ENCODE measurements at regions not wholly inside any gene's neighbourhood (a gene's known extent, or its start where the extent isn't known, plus 50 kb on each side); places are given as distances from the start of the nearest gene placed in this dataset.

- H3K9me3 Mint-ChIP-seq: no peaks in the 10 kb centered on the region
- H3K4me3 Mint-ChIP-seq: no peak overlapping the region
- H3K27ac Mint-ChIP-seq: no peak overlapping the region
- no peaks in the 10 kb centered on the region for H3K27me3 Mint-ChIP-seq
- H3K4me1 Mint-ChIP-seq: no peaks in the 10 kb centered on the region
- no peaks in the 10 kb centered on the region for H3K36me3 Mint-ChIP-seq
- ATAC-seq (ENCODE audit: low read depth): no peak
- no peak for DNase-seq (ENCODE audit: low spot score in 2 of 2)
These were observed 149.3 kb upstream of the GYPA start for GRCh38 chr4:144289667-144290428.

- Mint-ChIP-seq H3K4me3 (no peak overlapping the region), H3K9me3 (no peaks in the 10 kb centered on the region), H3K27ac (no peak overlapping the region), H3K36me3 (no peaks in the 10 kb centered on the region), H3K27me3 (no peaks in the 10 kb centered on the region), H3K4me1 (no peaks in the 10 kb centered on the region)
- ATAC-seq (ENCODE audit: low read depth) (no peak), DNase-seq (ENCODE audit: low spot score in 2 of 2) (no peak)
These were observed 150.6 kb upstream of the GYPA start for GRCh38 chr4:144291164-144291563.

GRCh38 chr4:144294211-144294610, 153.7 kb upstream of the GYPA start:
- no peak overlapping the region for H3K27ac Mint-ChIP-seq
- no peaks in the 10 kb centered on the region for H3K27me3 Mint-ChIP-seq
- H3K36me3 Mint-ChIP-seq: no peaks in the 10 kb centered on the region
- no peak for DNase-seq (ENCODE audit: low spot score in 2 of 2)
- H3K9me3 Mint-ChIP-seq: peaks cover 1% of the 10 kb centered on the region
- no peaks in the 10 kb centered on the region for H3K4me1 Mint-ChIP-seq
- H3K4me3 Mint-ChIP-seq: no peak overlapping the region
- ATAC-seq (ENCODE audit: low read depth): no peak

GRCh38 chr4:144295286-144295995, 154.9 kb upstream of the GYPA start:
- Mint-ChIP-seq H3K9me3 (peaks cover 1% of the 10 kb centered on the region), H3K4me3 (no peak overlapping the region), H3K27me3 (no peaks in the 10 kb centered on the region), H3K27ac (no peak overlapping the region), H3K36me3 (no peaks in the 10 kb centered on the region), H3K4me1 (no peaks in the 10 kb centered on the region)
- ATAC-seq (ENCODE audit: low read depth) (no peak), DNase-seq (ENCODE audit: low spot score in 2 of 2) (no peak)

GRCh38 chr4:144296941-144297340, 156.4 kb upstream of the GYPA start:
- Mint-ChIP-seq H3K4me3 (no peak overlapping the region), H3K27ac (no peak overlapping the region), H3K9me3 (peaks cover 1% of the 10 kb centered on the region), H3K4me1 (no peaks in the 10 kb centered on the region), H3K27me3 (no peaks in the 10 kb centered on the region), H3K36me3 (no peaks in the 10 kb centered on the region)
- DNase-seq (ENCODE audit: low spot score in 2 of 2) (no peak), ATAC-seq (ENCODE audit: low read depth) (no peak)

- no peak for ATAC-seq (ENCODE audit: low read depth)
- no peaks in the 10 kb centered on the region for H3K36me3 Mint-ChIP-seq
These were observed 158.0 kb upstream of the GYPA start for GRCh38 chr4:144298519-144298918.

GRCh38 chr4:144300616-144301015, 160.1 kb upstream of the GYPA start:
- H3K4me3 Mint-ChIP-seq: no peak overlapping the region
- no peak overlapping the region for H3K27ac Mint-ChIP-seq
- peaks cover 1% of the 10 kb centered on the region for H3K9me3 Mint-ChIP-seq
- no peak for ATAC-seq (ENCODE audit: low read depth)
- no peaks in the 10 kb centered on the region for H3K36me3 Mint-ChIP-seq
- no peaks in the 10 kb centered on the region for H3K4me1 Mint-ChIP-seq
- no peaks in the 10 kb centered on the region for H3K27me3 Mint-ChIP-seq
- DNase-seq (ENCODE audit: low spot score in 2 of 2): no peak

More at GRCh38 chr4:144298519-144298918, 158.0 kb upstream of the GYPA start:
- H3K4me1 Mint-ChIP-seq: no peaks in the 10 kb centered on the region
- peaks cover 1% of the 10 kb centered on the region for H3K9me3 Mint-ChIP-seq
- H3K4me3 Mint-ChIP-seq: no peak overlapping the region
- H3K27ac Mint-ChIP-seq: no peak overlapping the region
- no peak for DNase-seq (ENCODE audit: low spot score in 2 of 2)
- H3K27me3 Mint-ChIP-seq: no peaks in the 10 kb centered on the region

- no peaks in the 10 kb centered on the region for H3K36me3 Mint-ChIP-seq
- no peak for ATAC-seq (ENCODE audit: low read depth)
These were observed 162.4 kb upstream of the GYPA start for GRCh38 chr4:144302704-144303536.

GRCh38 chr4:144304025-144304424, 163.5 kb upstream of the GYPA start:
- no peaks in the 10 kb centered on the region for H3K27me3 Mint-ChIP-seq
- H3K9me3 Mint-ChIP-seq: no peaks in the 10 kb centered on the region
- H3K4me3 Mint-ChIP-seq: no peak overlapping the region
- H3K4me1 Mint-ChIP-seq: no peaks in the 10 kb centered on the region
- H3K27ac Mint-ChIP-seq: no peak overlapping the region
- ATAC-seq (ENCODE audit: low read depth) (no peak), DNase-seq (ENCODE audit: low spot score in 2 of 2) (no peak)
- H3K36me3 Mint-ChIP-seq: no peaks in the 10 kb centered on the region

More at GRCh38 chr4:144302704-144303536, 162.4 kb upstream of the GYPA start:
- DNase-seq (ENCODE audit: low spot score in 2 of 2): no peak
- Mint-ChIP-seq H3K27ac (no peak overlapping the region), H3K4me3 (no peak overlapping the region), H3K9me3 (no peaks in the 10 kb centered on the region), H3K4me1 (no peaks in the 10 kb centered on the region), H3K27me3 (no peaks in the 10 kb centered on the region)

GRCh38 chr4:144310535-144310934, 170.0 kb upstream of the GYPA start:
- peaks cover 2% of the 10 kb centered on the region for H3K36me3 Mint-ChIP-seq
- DNase-seq (ENCODE audit: low spot score in 2 of 2): no peak
- H3K4me3 Mint-ChIP-seq: no peak overlapping the region
- H3K9me3 Mint-ChIP-seq: peaks cover 4% of the 10 kb centered on the region
- no peak for ATAC-seq (ENCODE audit: low read depth)
- H3K27me3 Mint-ChIP-seq: peaks cover 3% of the 10 kb centered on the region
- H3K4me1 Mint-ChIP-seq: no peaks in the 10 kb centered on the region
- H3K27ac Mint-ChIP-seq: no peak overlapping the region

- no peaks in the 10 kb centered on the region for H3K4me1 Mint-ChIP-seq
- peaks cover 3% of the 10 kb centered on the region for H3K27me3 Mint-ChIP-seq
- no peak overlapping the region for H3K27ac Mint-ChIP-seq
- ATAC-seq (ENCODE audit: low read depth) (no peak), DNase-seq (ENCODE audit: low spot score in 2 of 2) (no peak)
- peaks cover 7% of the 10 kb centered on the region for H3K9me3 Mint-ChIP-seq
- peaks cover 2% of the 10 kb centered on the region for H3K36me3 Mint-ChIP-seq
- no peak overlapping the region for H3K4me3 Mint-ChIP-seq
These were observed 172.9 kb upstream of the GYPA start for GRCh38 chr4:144313370-144313769.

GRCh38 chr4:144316869-144317268, 176.4 kb upstream of the GYPA start:
- H3K27me3 Mint-ChIP-seq: peaks cover 1% of the 10 kb centered on the region
- no peak for ATAC-seq (ENCODE audit: low read depth)
- H3K27ac Mint-ChIP-seq: no peak overlapping the region
- H3K9me3 Mint-ChIP-seq: peaks cover 5% of the 10 kb centered on the region
- H3K4me3 Mint-ChIP-seq: no peak overlapping the region
- H3K4me1 Mint-ChIP-seq: no peaks in the 10 kb centered on the region
- H3K36me3 Mint-ChIP-seq: peaks cover 2% of the 10 kb centered on the region
- DNase-seq (ENCODE audit: low spot score in 2 of 2): no peak

GRCh38 chr4:144318797-144319196, 178.3 kb upstream of the GYPA start:
- peaks cover 2% of the 10 kb centered on the region for H3K36me3 Mint-ChIP-seq
- DNase-seq (ENCODE audit: low spot score in 2 of 2): no peak
- H3K4me3 Mint-ChIP-seq: no peak overlapping the region
- ATAC-seq (ENCODE audit: low read depth): no peak
- no peak overlapping the region for H3K27ac Mint-ChIP-seq
- H3K9me3 Mint-ChIP-seq: peaks cover 5% of the 10 kb centered on the region
- peaks cover 1% of the 10 kb centered on the region for H3K27me3 Mint-ChIP-seq
- H3K4me1 Mint-ChIP-seq: no peaks in the 10 kb centered on the region

- Mint-ChIP-seq H3K27ac (no peak overlapping the region), H3K9me3 (peaks cover 6% of the 10 kb centered on the region), H3K36me3 (no peaks in the 10 kb centered on the region), H3K4me3 (no peak overlapping the region), H3K4me1 (no peaks in the 10 kb centered on the region), H3K27me3 (peaks cover 1% of the 10 kb centered on the region)
- ATAC-seq (ENCODE audit: low read depth): no peak
- DNase-seq (ENCODE audit: low spot score in 2 of 2): no peak
These were observed 196.1 kb upstream of the GYPA start for GRCh38 chr4:144336633-144337032.
